ENCODE measurements at regions not wholly inside any gene's neighbourhood (a gene's known extent, or its start where the extent isn't known, plus 50 kb on each side); places are given as distances from the start of the nearest gene placed in this dataset.

GRCh38 chr15:69792823-69793222 is 304.9 kb downstream of the TLE3 start:
- H3K27me3 ChIP-seq (ENCODE audit: control insufficient read depth, insufficient read depth, low read length): peaks cover 13% of the 10 kb centered on the region

More at GRCh38 chr15:69792823-69793222, 304.9 kb downstream of the TLE3 start:
- no peak overlapping the region for H4K8ac ChIP-seq (ENCODE audit: low read depth in 2 of 2, low read length in 2 of 2)
- H3K9ac ChIP-seq (ENCODE audit: low read depth, low read length): no peak overlapping the region
- in situ Hi-C loops (cut with MboI; ENCODE audit: low sequenced_read_pairs): no loop called here
- H2BK5ac ChIP-seq (ENCODE audit: low read depth, low read length, poor library complexity, severe bottlenecking): no peak overlapping the region
- H2AK5ac ChIP-seq (ENCODE audit: low read depth, low read length): no peak overlapping the region
- no peak overlapping the region for H2BK120ac ChIP-seq (ENCODE audit: low read depth, low read length)
- DNase-seq (no peak), ATAC-seq (ENCODE audit: low read depth) (no peak)
- BruUV-seq (replicated peaks): no TSS peak
- peaks cover 7% of the 10 kb centered on the region for H3K4me1 ChIP-seq (ENCODE audit: control insufficient read depth, insufficient read depth, low read length)
- CTCF ChIA-PET: no interaction called here
- H3K27ac ChIP-seq (ENCODE audit: insufficient read depth, low read length): no peak overlapping the region
- POLR2A ChIA-PET (ENCODE audit: unreplicated experiment): no interaction called here
- H3K36me3 ChIP-seq (ENCODE audit: control insufficient read depth, insufficient read depth, low read length): no peaks in the 10 kb centered on the region
- no peaks in the 10 kb centered on the region for H3K79me1 ChIP-seq (ENCODE audit: low read depth in 1 of 2, low read length in 2 of 2)
- no peak overlapping the region for H3K18ac ChIP-seq (ENCODE audit: low read depth, low read length)
- H3K14ac ChIP-seq (replicated peaks; ENCODE audit: low read depth, low read length): no peak overlapping the region
- intact Hi-C loops (cut with micrococcal nuclease): no loop called here
- peaks cover 7% of the 10 kb centered on the region for H3K9me1 ChIP-seq (ENCODE audit: insufficient read depth, low read length)
- no peak overlapping the region for H3K4me3 ChIP-seq (ENCODE audit: insufficient read depth, low read depth, low read length)
- H3K23ac ChIP-seq (ENCODE audit: low read depth, low read length): no peak overlapping the region
- TF ChIP-seq MAFK (IDR thresholded peaks at IDR 0.05; ENCODE audit: low read depth, low read length) (no peak), MXI1 (IDR thresholded peaks at IDR 0.05; ENCODE audit: borderline replicate concordance, low read depth, low read length) (no peak), SMC3 (IDR thresholded peaks at IDR 0.05; ENCODE audit: low read depth, low read length) (no peak), USF2 (IDR thresholded peaks at IDR 0.05; ENCODE audit: low read depth, low read length) (no peak), RFX5 (IDR thresholded peaks at IDR 0.05; ENCODE audit: low read depth, low read length) (no peak), RAD21 (IDR thresholded peaks at IDR 0.05; ENCODE audit: low read length) (no peak), CHD1 (IDR thresholded peaks at IDR 0.05; ENCODE audit: low read depth, low read length) (no peak), FOS (IDR thresholded peaks at IDR 0.05; ENCODE audit: low read depth, low read length) (no peak), RCOR1 (IDR thresholded peaks at IDR 0.05; ENCODE audit: insufficient replicate concordance, low read length) (no peak), MAZ (IDR thresholded peaks at IDR 0.05; ENCODE audit: borderline replicate concordance, low read depth, low read length) (no peak)
- dilution Hi-C loops (cut with HindIII; ENCODE audit: low sequenced_read_pairs, unreplicated experiment): no loop called here
- H4K20me1 ChIP-seq (ENCODE audit: insufficient read depth, low read length): no peaks in the 10 kb centered on the region
- no peak overlapping the region for H4K5ac ChIP-seq (ENCODE audit: low read depth, low read length)
- no CpG with 5 or more reads among the region's 4 CpGs for whole genome bisulfite sequencing, 2 experiments (ENCODE audit: extremely low coverage in 2 of 2, insufficient read length in 1 of 2)
- H2AK9ac ChIP-seq (replicated peaks; ENCODE audit: low read depth, low read length, poor library complexity): no peak overlapping the region
- no peak overlapping the region for H3K4me2 ChIP-seq (ENCODE audit: low read depth, low read length)
- H2BK20ac ChIP-seq (ENCODE audit: low read depth, low read length): no peak overlapping the region
- no peak overlapping the region for H3K56ac ChIP-seq (ENCODE audit: extremely low read depth, insufficient read depth, low read length)
- no peak overlapping the region for H4K91ac ChIP-seq (ENCODE audit: insufficient read depth, low read depth, low read length)
- no peak overlapping the region for H3K4ac ChIP-seq (ENCODE audit: low read depth, low read length)
- peaks cover 9% of the 10 kb centered on the region for H3K9me3 ChIP-seq (ENCODE audit: control insufficient read depth, insufficient read depth, low read length)
- no peak overlapping the region for H2AFZ ChIP-seq (replicated peaks; ENCODE audit: low read length, poor library complexity)
- no peak overlapping the region for H2BK15ac ChIP-seq (ENCODE audit: low read depth, low read length)
